ENCODE measurements at regions not wholly inside any gene's neighbourhood (a gene's known extent, or its start where the extent isn't known, plus 50 kb on each side); places are given as distances from the start of the nearest gene placed in this dataset.
"Not testable (repeated sequence)": the region's sequence is repeated elsewhere in the genome, so short reads cannot be mapped to it uniquely, and the experiment has no call there.

DNA sequence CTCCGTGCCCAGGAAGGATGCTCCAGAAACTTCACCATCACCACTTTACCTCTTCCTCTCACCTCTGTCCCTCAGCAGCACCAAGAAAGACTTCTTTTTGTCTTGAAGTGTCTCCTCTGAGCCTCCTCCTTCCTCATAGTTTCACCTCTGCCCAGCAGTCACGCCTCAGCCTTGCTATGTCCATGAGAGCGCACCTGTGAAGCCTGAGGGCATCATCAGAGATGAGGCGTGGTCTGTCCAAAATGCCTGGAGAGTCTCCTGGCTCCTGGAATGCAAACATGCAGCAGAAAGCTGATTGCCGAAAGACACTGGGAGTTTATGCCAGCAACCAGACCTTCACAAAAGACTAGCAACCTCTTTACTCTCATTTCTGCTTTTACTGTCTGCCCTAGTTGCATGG, 336.6 kb downstream of the TEX29 start:
- DNase-seq = no peak

- no peak for DNase-seq
Measured at GRCh38 chr13:111658145-111659100, 338.0 kb downstream of the TEX29 start.

DNA sequence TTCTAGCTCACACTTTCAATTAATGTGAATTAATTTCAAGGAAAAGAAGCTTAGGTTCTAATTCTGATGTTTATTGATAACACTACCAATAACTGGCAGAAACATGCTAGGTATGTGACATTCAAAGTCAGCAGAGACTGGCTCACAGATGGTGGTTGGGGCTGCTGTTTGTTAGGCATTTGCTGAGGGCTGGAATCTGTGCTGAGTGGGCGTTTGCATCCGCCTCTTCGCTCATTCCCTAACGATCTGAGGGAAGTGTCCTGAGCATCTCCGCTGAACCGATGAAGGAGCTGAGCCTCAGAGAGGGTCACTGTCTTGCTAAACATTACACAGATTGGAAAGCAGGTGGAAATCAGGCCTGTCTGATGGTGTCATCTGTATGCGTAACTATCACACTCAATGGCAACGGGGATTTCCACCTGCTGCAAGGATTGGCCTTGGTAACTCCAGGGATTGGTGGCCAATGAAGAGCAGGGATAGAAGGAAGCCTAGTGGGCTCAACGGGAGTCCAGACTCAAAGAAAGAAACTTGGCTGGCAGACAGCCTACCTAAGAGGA, 338.9 kb downstream of the TEX29 start:
- DNase-seq = no peak

DNA sequence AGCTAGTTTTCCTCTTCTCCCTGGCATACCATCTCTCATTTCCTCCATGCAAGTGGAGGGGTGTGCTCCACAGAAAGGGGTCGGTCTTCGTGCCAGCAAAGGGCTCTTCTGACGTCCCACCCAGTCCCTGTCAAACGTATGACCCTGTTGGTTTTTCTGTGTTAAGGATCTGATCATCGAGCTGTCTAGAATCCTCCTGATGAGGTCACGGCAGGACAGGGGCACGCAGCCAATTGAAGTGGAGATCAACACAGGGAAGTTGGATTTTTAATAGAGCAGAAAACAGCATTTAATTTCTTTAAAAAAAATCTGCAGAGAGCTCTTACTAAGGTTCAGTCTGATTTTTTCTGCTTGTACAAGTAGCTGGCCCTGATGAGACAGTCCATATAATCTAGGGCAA, 339.4 kb downstream of the TEX29 start:
- DNase-seq = no peak

GRCh38 chr13:111661052-111661451, 340.6 kb downstream of the TEX29 start:
- no peak for DNase-seq

GRCh38 chr13:111661776-111662175, 341.3 kb downstream of the TEX29 start:
- DNase-seq = no peak

DNA sequence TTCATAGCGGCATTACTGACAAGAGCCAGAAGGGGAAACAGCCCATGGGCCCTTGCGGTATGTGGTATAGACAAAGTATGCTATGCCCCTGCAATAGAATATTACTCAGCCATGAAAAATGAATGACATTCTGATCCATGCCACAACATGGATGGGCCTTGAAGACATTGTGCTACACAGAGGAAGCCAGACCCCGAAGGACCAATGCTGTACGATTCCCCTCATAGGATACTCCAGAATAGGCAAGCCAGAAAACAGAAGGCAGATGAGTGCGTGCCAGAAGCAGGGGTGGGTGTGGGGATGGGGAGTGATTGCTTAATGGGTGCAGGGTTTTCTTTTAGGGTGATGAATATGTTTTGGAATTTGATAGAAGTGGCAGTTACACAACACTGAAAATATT, 342.0 kb downstream of the TEX29 start:
- DNase-seq = no peak

DNA sequence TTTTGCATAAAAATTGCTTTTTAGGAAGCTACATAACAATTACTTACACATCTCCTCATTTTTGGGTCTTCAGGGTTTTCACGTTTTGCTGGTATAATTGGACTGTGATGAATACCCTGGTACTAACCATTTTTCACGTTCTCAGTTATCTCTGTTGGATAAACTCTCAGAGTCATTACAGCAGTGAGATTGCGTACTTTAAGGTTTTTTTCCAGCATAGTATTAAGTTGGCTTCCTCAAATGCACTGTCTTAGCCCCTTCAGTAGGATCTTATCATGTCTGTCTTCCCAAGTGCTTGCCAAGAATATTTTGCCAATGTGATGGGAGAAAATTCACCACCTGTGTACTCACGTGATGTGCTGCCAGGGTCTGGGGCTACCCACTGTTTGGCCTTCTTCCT, 342.5 kb downstream of the TEX29 start:
- no peak for DNase-seq

DNA sequence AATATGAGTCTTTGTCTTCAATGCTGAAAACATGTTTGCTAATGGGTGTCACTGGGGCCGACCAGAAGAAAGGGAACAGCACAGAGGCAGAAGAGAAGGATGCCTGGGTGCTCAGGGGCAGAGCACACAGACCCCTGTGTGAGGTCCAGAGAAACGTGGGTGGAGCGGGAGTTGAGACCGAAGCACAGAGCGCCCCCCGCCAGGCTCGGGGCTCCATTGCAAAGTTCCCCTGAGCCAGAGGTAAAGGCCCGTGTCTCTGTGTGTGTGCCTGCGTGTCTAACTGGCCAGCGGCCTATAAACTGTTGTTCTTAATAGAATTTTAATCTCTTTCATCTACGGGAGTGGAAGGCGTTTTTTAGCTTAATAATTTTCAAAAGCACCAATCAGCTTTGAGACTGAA, 343.1 kb downstream of the TEX29 start:
- no peak for DNase-seq

- no peak for DNase-seq
Measured at GRCh38 chr13:111663953-111664421, 343.5 kb downstream of the TEX29 start.

DNA sequence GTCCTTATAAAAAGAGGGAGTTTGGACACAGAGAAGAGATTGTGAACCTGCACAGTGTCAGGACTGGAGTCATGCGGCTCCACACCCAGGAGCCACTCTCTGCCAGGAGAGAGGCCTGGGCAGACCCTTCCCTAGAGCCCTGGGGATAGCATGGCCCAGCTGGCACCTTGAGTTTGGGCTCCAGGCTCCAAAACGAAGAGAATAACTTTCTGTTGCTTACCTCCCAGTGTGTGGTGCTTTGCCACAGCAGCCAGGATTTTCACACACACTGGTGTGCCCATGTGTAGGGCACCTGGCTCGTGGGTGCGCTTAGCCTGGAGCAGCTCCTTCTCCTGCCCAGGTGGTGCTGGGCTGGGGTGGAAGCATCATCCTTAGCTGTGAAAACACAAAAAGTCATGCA, 344.3 kb downstream of the TEX29 start:
- no peak for DNase-seq

- no peak for DNase-seq
Measured at GRCh38 chr13:111665691-111666095, 345.3 kb downstream of the TEX29 start.

DNA sequence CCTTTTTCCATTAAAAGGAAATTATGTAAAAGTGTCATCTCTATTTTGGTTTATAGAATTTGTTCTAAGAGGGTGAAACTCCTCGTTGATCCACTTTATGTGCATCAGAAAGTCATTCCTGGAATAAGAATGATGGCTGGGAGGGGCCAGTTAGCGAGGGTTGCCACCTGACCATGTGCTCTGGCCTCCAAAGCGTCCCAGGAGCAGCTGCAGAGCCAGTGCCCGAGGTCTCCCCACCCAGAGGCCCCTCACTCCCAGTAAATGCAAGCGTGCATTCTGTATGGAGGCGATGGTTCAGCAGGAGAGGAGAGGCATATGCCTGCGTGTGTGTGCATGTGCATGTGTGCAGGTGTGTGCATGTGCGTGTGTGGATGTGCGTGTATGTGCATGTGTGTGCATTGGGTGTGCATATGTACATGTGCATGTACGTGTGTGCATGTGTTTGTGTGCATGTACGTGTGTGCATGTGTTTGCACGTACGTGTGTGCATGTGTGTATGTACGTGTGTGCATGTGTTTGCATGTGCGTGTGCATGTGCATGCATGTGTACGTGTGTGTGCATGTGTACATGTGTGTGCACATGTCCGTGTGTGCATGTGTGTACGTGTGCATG, 345.8 kb downstream of the TEX29 start:
- no peak for DNase-seq

- DNase-seq = no peak
Measured at GRCh38 chr13:111667757-111668156, 347.3 kb downstream of the TEX29 start.

GRCh38 chr13:111668451-111668850, 348.0 kb downstream of the TEX29 start:
- no peak for DNase-seq

DNA sequence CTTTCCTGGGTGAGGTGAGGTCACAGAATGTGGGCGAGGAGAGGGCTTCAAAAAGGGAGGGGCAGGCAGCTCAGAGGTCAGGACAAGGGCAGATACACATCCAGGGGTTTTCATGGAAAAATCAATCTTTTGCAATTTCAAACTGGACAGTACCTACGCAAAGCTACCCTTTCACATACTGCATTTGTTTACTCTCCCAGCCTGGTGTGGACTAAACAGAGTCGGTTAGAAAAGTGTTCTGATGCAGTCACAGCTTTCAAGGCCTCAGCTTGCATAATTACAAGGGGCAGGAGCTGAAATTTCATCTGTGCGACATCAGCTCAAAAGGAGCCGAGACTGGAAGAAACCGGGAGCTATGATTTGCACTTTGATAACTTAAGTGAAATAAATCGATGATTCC, 351.8 kb downstream of the TEX29 start:
- DNase-seq = not testable (repeated sequence)

DNA sequence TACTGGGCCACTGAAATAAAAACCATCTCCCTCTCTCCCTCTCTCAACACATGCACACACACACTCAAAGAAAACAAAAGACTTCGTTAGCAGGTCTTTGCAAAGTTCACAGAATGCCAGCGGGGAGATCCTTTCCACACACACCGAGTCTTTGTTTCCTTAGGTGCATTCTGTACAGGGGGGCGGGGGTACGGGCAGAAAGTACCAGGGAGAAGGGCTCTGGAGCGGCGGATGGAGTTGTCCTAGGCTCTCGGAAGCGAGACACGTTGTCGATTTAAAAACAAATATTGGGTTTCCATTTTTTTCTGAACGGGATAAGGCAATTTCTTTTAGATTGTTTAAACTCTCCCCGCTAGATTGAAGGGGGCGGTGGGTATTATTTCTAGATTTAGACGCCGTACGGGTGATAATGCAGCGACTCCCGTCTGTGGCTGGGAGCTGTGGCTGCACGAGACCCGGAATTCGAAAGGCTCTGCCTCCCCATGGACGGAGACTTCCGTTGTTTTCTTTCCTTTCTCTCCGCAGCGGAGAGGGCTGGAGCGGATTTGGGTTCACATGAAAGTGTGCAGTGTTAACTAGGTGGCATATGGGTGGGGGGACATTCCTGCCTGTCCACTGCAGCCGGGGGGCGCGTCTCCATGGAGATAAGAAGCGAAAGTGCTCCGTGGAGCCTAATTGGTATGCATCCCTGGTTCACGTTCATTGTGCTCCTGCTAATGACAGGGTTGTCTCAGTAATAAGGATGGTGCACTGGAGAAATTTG, 357.9 kb downstream of the TEX29 start:
- not testable (repeated sequence) for DNase-seq

DNA sequence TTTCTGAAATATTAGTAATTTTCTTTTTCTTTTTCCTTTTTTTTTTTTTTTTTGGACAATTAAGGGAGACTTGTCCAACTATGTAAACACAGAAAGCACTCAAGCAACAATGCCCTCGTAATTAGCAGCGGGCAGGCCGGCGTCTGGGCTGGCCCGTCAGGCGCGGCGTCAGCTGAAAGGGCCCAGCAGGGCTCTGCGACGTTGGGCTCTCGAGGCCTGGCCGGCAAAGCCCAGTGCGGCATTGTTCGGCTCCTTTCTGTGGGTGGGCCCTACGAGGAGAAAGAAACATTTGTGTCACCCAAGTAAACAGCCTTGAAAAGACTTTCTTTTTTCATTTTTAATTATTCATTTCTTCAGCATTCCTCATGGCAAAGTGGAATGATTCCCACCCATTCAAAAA, 359.2 kb downstream of the TEX29 start:
- not testable (repeated sequence) for DNase-seq

GRCh38 chr13:111680100-111680499, 359.7 kb downstream of the TEX29 start:
- DNase-seq = not testable (repeated sequence)

DNA sequence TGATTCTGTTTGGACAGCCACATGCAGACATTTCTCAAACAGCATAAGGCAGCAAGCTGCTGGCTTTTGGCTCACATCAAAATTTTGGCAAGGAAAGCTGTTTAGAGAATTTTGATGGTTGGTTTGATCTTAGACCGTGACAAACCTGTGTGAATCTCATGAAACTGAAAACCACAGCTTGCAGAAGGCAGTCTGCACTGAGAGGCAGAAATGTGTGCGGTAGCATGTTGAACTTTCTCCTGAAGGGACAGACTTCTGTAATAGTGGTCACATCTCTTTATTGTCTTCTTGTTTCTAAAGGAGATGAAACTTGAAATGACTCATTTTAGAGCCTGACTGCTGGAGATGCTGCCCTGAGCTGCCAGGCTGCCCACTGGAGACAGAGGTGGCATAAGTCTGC, 371.6 kb downstream of the TEX29 start:
- not testable (repeated sequence) for DNase-seq

DNA sequence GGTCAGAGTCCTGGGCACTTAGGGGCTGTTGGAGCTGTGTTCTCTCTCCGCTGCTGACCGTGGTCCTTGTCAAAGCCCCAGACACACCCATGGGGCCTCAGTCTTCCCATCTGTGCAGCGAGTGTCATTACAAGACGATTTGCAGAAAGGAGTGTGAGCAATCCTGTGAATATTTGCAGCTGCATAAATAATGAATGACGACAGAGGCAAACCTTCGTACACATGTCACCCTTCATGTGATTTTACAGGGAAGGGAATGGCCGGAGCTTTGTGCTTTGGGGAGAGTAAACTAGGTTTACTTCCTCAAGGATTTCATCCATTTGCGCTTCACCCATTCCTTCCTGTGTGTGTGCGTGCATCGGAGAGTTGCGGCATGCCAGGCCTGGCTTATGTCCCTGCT, 370.8 kb upstream of the SOX1 start:
- not testable (repeated sequence) for DNase-seq

- not testable (repeated sequence) for DNase-seq
Measured at GRCh38 chr13:111702059-111702458, 364.9 kb upstream of the SOX1 start.
